ENCODE measurements at regions not wholly inside any gene's neighbourhood (a gene's known extent, or its start where the extent isn't known, plus 50 kb on each side); places are given as distances from the start of the nearest gene placed in this dataset.

DNA sequence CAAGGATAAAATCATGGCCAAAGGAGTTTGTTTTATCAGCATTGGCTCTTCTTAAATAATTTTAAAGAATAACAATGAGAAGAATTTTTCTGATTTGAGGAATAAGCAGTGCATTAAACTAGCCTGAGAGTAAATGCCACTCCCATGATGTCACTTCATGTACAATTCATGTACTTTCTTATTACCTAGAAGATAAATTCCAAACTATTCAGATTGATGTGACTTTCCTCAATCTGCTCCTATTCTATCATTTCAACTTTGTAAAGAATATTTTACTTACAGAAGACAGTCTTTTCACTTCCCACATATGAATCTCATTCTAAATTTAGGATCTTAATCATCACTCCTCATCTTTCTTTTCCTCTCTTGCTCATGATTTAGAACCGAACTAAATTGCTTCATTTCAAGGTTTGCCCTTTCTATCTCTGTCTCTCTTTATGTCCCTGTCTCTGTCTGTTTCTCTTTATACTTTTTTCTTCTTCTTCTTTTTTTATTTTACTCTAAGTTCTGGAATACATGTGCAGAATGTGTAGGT, 1142.0 kb upstream of the PIK3C3 start:
- peak; percentile 40 for DNase-seq (ENCODE audit: low read depth)
- TF ChIP-seq CTCF (conservative IDR thresholded peaks at IDR 0.05; ENCODE audit: low read depth, low read length): no peak
- H3K4me3 ChIP-seq (ENCODE audit: low read depth, low read length): no peak overlapping the region

DNA sequence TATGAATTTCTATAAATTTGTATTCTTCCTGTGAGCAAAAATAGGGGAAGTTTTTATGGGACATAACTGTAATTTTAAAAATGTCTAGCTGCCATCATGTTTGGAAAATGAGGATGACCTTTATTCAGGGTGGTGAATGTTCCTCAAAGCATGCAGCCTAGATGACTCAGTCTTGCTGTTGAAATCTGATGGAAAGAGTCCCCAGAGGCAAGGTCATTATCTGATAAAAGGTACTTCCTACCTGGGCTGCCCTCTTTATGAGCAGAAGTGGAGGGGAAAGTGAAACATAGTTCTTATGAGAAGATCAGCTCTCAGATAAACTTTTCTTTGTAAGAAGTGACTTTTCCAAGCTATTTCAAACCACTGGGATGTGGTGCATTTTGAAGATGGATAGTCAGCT, 1144.7 kb upstream of the PIK3C3 start:
- no peak for TF ChIP-seq CTCF (conservative IDR thresholded peaks at IDR 0.05; ENCODE audit: low read depth, low read length)
- H3K4me3 ChIP-seq (ENCODE audit: low read depth, low read length): no peak overlapping the region
- peak; percentile 27 for DNase-seq (ENCODE audit: low read depth)

- no peak for DNase-seq (ENCODE audit: low read depth)
- TF ChIP-seq CTCF (conservative IDR thresholded peaks at IDR 0.05; ENCODE audit: low read depth, low read length): no peak
- H3K4me3 ChIP-seq (ENCODE audit: low read depth, low read length): no peak overlapping the region
Measured at GRCh38 chr18:40789286-40789685, 1165.7 kb upstream of the PIK3C3 start.

DNA sequence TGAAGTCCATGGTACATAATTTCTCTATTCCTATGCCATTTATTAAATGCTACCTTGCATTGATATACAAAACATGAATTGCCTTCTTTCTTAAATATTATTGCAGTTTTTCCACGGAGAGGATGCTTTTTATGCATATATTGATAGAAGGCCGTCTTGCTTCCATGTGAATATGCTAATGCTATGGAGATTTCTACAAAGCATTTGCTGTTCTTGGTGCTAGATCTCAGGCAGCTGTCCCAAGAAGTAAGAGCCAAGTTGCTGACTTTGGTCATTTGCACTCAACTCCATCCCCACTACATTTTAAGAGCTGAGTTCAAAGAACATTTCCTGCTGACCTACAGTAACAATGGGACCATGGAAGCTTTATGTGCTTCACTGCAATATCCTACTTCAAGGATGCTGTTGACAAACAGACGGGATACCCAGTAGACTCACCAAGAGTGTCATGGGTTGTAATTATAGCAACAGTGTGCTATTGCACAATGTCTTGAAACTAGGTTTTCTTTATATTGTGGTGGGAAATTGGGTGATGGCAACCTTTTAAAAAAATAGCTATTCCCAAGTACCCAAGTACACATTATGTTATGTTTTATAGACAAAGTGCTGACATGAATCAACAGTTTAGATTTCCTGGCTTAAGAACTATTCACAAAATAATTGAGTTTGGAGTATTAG, 1172.4 kb upstream of the PIK3C3 start:
- no peak for TF ChIP-seq CTCF (conservative IDR thresholded peaks at IDR 0.05; ENCODE audit: low read depth, low read length)
- no peak for DNase-seq (ENCODE audit: low read depth)

GRCh38 chr18:40769786-40770185, 1185.2 kb upstream of the PIK3C3 start:
- no peak for TF ChIP-seq CTCF (conservative IDR thresholded peaks at IDR 0.05; ENCODE audit: low read depth, low read length)
- no peak for DNase-seq (ENCODE audit: low read depth)
- no peak overlapping the region for H3K4me3 ChIP-seq (ENCODE audit: low read depth, low read length)

More for the DNA sequence above, 1172.4 kb upstream of the PIK3C3 start:
- H3K4me3 ChIP-seq (ENCODE audit: low read depth, low read length): no peak overlapping the region

- no peak for TF ChIP-seq CTCF (conservative IDR thresholded peaks at IDR 0.05; ENCODE audit: low read depth, low read length)
- DNase-seq (ENCODE audit: low read depth): no peak
- H3K4me3 ChIP-seq (ENCODE audit: low read depth, low read length): no peak overlapping the region
Measured at GRCh38 chr18:40760251-40760650, 1194.8 kb upstream of the PIK3C3 start.

- no peak overlapping the region for H3K4me3 ChIP-seq (ENCODE audit: low read depth, low read length)
- no peak for TF ChIP-seq CTCF (conservative IDR thresholded peaks at IDR 0.05; ENCODE audit: low read depth, low read length)
- no peak for DNase-seq (ENCODE audit: low read depth)
Measured at GRCh38 chr18:40754477-40754876, 1200.6 kb upstream of the PIK3C3 start.
